HG03439 (cell line): ENCODE measurements at regions not wholly inside any gene's neighbourhood (a gene's known extent, or its start where the extent isn't known, plus 50 kb on each side); places are given as distances from the start of the nearest gene placed in this dataset.
"Not testable (repeated sequence)": the region's sequence is repeated elsewhere in the genome, so short reads cannot be mapped to it uniquely, and the experiment has no call there.

ENCODE experiments used
- ATAC-seq: cut with Tn5 transposase; IDR thresholded peaks from one replicate; pipeline ENCODE4 v1.9.1; 2021; ENCODE audit warnings: mild to moderate bottlenecking, moderate library complexity; ENCODE audit not compliant: unreplicated experiment

DNA sequence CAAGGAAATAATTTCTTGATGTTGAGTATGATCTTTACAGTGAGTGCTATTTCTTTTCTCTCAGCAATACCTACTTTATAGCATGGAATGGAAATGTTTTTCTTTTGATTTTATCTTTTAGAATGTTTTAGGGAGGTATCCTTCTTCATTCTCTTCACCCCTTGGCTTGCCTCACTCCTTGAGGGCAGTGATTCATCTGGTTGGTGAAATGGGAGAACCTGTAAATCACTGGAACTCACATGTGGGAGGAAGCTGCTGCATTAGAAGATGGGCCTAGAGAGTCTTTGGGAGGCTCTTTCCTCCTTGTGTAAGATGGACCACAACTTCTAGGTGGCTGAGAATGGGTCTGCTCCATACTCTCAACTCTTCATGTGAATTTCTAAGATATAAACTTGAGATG is 244.8 kb upstream of the SYNCRIP start:
- no peak for ATAC-seq

DNA sequence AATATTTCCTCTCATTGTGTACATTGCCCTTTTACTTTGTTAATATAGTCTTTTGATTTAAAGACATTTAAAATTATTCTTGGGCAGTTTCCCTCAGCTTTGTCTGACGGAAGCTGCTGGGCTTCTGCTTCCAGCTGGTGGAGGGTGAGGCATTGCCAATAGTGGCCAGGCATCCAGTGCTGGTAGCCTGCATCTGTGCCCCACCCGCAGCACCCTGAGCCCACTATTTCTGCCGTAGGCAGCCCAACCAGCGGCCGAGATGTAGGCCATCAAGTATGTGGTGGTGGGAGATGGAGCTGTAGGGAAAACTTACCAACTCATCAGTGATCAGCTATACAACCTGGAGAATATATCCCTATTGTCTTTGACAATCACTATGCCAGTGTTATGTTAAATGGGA is 226.0 kb upstream of the SYNCRIP start:
- no peak for ATAC-seq

DNA sequence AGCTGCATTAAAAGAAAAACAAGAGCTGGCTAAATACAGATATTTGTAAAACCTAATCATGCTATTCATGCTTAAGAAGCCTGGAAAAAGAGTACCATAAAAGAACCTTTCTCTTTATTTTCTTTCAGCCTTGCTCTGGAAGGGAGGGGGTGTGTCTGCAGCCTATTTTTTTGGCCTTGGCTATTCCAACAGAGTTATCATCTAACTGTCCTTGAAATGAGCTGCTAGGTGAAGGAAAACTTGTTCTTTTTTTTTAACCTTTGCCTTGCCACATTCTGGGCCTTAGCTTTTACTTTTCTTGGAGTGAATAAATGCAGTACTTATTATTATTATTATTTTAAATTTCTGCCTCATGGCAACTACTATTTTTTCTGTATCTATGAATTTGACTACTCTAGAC is 224.9 kb upstream of the SYNCRIP start:
- no peak for ATAC-seq

DNA sequence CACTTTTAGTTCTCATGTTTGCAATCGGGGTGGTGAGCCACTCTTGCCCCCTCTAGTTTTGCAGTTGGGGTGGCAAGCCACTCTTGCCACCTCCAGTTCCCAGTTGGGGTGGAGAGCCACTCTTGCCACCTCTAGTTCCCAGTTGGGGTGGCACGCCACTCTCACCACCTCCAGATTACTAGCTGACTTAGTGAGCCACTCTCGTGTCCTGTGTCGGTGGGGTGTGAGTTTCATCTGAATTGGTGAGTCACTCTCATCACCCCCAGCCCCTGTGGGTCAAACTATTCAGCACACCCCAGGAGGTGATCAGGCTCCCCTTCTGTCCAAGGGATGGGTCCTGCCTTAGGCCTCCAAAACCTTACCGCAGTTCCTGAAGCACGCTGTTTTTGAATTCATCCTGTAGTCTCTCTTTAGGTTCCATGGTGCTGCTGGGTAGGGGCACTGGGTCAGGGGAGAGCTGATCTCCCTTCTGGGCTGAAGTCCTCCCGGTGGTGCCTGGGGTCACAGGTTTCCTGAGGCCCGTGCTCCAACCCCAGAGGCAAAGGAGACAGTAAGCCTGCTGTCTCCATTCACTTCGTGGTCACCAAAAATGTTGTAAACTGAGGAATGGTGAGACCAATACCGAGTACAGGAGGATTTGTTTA is 224.2 kb upstream of the SYNCRIP start:
- ATAC-seq: no peak

DNA sequence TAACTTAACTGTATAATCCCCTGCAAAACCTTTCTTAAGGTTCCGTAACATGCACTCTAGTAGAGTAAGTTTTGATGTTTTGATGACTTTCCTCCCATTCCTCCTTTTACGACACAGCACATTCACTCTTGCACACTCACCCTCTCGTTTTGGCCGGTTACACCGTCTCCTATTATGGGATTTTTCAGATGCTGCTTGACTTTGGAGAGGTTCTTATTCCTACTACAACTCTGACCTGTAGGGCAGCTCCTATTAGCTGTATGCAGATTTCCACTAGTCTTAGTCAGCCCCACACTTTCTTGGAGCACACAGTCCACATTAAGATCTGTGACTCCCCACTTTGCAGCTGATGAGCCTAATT is 223.7 kb upstream of the SYNCRIP start:
- no peak for ATAC-seq

DNA sequence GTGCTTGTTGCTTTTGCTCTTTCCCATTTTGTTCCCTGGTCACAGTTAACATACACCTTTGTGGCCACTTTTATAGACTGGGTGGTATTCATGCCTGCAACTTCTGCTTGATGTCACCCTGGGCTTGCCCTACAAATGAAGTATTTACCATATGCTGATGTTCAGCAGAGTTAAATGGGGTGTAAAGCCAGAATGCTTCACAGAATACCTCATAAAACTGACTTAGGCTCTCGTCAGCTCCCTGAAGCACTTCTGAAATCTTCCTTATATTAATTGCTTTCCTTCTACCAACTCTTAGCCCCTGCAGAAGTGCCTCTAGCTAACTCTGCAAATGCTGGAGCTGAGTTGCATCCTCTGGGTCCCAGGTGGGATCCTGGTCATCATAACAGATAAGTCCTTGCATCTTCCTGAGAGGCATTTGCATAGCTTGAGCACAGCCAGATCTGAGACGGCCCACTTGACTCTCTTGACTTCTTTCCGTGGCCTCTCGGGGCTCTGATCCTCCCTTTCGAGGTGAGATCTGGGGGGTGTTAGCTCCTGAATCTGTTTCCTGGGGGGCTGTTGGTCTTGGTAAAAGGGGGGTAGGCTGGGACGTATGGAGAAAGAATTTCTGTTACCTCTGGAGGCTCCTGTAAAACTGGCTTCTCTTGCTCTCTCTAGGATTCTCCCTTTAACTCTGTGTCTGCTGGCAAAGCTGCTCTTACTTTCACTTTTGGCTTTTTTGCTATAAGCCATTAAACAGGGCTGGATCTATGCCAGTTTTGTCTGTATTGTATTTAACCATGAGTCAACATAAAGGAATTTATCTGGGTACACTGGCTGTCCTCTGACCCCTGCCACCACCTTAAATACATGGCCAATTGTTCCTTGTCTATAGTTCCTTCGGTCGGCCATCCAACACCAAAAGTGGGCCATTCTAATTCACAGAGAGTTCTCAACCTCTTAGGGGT is 223.0 kb upstream of the SYNCRIP start:
- no peak for ATAC-seq

DNA sequence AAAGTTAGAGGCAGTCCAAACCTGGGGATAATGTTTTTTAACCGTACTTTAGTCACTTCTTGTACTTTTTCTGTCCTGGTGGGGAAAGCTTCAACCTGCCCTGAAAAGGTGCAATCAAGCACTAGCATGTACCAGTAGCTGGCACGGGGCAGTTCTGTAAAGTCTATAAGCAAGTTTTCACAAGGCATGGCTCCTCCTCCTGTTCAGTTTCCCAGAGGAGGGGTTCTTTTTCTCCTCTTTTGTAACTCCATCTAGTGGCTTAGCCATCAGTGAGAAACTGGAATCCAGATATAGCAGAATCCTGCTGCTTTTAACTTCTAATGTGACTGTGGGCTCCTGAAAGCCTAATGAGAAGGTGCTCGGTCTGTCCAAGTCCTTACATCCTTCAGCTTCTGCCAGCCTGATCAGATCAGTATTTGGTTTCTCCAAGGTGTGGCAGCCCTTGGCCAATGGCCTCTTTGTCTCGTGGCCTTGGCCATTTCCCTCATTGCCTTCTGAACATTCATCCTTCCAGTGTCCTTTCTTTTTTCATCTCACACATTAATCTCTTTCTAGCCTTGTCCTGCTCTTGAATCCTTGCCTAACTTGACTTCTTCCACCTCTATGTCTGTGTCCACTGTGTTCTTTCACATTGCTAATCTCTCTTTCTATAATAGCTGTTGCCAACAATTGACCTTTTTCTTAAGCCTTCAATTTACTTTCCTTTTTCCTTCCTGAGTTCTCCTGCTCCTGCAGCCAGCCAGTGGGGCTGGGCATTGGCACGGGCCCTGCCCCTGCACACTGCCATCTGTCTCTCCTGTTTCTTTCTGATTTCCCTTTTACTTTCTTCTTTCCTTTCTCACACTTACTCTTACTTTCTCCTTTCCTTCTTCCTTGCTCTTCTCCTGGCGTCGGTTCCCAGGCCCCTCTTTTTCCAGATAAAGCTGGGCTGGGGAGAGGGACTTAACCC is 222.0 kb upstream of the SYNCRIP start:
- ATAC-seq: no peak

DNA sequence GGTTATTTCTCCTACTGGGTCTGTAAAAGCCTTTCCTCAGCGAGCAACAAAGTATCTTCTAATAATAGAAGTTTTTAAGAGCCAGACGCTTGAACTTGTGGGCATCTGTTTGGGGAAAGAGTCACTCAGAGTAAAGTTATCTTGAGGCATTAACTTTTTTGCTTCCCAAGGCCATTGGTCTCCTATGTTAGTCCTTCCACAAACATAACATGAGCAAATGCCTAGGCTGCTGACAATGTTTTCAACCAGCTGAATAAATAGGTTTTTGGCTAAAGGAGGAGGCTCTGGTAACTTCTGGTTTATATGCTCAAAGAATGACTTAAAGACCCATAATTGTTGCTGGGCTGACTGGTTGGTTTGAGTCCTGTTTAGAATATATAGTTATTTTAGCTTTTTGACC is 213.5 kb upstream of the SYNCRIP start:
- no peak for ATAC-seq

DNA sequence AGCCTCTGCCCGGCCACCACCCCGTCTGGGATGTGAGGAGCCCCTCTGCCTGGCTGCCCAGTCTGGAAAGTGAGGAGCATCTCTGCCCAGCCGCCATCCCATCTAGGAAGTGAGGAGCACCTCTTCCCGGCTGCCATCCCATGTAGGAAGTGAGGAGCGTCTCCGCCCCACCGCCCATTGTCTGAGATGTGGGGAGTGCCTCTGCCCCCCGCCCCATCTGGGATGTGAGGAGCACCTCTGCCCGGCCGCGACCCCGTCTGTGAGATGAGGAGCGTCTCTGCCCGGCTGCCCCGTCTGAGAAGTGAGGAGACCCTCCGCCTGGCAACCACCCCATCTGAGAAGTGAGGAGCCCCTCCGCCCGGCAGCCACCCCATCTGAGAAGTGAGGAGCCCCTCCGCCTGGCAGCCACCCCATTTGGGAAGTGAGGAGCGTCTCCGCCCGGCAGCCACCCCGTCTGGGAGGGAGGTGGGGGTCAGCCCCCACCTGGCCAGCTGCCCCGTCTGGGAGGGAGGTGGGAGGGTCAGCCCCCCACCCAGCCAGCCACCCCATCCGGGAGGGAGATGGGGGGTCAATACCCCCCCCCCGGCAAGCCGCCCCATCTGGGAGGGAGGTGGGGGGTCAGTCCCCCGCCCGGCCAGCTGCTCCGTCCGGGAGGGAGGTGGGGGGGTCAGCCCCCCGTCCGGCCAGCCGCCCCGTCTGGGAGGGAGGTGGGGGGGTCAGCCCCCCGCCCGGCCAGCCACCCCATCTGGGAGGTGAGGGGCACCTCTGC is 195.8 kb upstream of the SYNCRIP start:
- not testable (repeated sequence) for ATAC-seq

DNA sequence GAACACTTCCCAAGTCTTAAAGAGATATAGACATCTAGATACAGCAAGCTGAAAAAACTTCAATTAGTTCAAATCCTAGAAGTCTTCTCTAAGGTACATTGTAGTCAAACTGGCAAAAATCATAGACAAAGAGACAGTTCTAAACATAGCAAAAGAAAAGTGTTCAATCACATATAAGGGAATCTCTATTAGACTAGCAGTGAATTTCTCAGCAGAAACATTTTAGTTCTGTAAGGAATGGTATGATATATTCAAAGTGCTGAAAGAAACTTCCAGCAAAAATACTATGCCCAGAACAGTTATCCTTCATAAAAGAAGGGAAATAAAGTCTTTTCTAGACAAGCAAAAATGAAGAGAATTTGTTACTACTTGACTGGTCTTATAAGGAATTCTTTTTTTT is 186.3 kb upstream of the SYNCRIP start:
- no peak for ATAC-seq

DNA sequence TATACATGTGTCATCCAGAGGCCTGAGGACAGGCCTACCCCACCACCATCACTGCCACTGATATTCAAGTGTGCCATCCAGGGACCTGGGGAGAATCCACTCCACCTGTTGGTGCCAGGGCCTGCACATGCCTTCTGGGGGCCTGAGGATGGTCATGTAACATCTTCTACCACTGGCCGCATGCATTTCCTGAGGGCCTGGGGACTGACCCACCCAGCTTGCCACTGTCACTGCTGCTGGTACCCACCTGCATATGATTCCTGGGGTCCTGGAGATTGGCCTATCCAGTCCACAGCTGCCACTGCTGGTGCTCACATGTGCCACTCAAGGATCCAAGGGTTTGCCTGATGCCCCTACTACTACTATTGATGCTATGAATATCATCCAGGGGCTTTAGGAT is 184.3 kb upstream of the SYNCRIP start:
- no peak for ATAC-seq

DNA sequence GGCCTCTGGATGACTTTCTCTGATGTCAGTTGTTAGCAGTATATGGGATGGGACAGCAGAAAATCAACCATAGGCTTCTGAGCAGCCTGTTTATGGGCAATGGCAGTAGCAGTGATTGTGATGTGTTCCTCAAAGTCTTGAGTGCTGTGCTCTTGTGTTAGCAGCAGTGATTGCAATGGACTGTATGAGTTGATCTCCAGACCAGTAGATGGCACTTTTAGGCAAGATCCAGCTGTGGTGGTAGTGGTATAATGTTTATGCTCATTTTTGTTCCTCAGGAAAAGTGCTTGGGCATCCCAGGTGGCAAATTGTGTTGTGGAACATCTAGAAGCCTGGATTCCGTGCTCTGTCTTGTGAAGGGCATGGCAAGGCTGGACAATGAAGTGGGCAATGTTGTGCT is 181.6 kb upstream of the SYNCRIP start:
- ATAC-seq: no peak

DNA sequence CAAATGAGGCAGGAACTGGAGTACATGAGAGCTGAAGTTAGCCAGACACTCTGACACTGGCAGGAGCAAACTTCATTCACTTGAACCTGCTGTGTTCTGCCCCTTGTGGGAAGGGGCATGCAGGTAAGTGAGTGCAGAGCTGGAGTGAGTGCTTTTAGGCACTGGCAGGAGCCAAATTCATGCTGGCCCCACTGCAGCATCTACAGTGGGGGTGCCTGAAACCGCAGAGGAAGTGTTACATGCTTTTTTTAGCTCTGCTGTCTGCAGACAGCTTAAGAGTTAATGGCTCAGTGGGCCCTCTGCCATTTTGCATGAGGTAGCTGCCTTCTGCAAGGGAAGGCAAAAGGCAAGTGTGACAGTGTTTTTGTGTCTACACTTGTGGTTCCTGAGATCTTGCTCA is 167.9 kb upstream of the SYNCRIP start:
- ATAC-seq: no peak

DNA sequence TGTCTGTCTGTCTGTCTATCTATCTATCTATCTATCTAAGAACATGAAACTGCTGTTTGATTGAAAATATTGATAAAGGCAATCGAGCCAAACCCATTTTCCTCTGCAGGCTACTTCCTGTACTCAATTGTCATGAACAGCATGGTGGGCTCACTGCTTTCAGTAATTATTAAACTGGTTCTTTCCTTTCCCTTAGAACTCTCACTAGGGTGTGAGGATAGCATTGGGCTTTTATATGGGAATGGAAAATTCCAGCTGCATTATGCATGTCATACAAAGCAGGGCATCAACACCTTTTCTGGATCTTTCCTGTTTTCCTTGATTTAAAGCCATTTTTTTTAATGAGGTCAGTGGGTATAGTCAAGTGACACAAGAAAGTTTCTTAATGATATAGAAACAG is 161.0 kb upstream of the SYNCRIP start:
- no peak for ATAC-seq

DNA sequence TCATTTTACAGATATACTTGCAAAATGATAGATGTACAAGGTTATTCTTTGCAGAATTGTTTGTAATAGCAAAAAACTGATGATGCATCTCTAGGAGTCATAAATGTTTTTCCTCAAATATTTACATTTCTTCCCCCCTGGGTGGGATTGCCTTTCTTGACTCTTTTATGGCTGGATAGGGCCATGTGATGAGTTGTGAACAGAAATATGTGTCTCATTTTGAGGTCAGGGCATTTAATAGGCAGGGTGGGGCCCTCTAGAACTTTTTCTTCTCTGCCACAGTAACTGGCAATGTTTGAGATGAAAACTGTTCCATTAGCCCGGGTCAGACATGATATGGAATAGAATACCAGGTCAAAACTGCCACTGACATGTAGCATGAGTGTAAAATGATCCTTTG is 159.5 kb upstream of the SYNCRIP start:
- ATAC-seq: no peak

DNA sequence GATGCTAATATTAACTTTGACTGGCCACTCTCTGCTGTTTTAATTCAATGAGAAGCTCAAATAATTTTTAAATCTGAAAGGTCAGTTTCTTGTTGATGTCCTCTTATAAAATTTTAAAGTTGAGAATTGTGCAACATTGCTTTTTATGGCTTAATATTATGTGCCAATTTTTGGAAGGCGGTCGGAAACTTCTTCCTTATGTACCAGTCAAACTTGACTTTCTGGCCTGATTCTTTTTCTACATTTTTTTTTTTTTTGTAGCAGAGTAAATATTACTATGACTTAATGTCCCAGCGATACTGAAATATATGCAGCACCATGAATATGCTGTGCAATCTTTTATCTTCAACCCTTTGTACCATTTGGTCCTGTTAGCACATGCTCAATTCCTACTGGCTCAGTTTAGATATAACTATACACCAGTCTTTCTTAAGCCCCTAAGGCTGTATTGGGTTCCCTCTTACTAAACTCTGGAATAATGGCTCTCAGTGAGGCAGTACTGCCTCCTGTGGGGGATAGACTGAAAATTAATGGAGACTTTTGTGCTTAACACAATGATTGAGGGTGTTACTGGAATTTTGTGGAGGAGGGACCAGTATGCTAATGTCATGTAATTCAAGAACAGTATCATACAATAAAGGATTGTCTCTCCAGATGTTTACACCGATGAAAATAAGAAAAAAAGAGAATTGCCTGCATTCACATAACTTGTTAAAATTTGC is 156.4 kb upstream of the SYNCRIP start:
- no peak for ATAC-seq

DNA sequence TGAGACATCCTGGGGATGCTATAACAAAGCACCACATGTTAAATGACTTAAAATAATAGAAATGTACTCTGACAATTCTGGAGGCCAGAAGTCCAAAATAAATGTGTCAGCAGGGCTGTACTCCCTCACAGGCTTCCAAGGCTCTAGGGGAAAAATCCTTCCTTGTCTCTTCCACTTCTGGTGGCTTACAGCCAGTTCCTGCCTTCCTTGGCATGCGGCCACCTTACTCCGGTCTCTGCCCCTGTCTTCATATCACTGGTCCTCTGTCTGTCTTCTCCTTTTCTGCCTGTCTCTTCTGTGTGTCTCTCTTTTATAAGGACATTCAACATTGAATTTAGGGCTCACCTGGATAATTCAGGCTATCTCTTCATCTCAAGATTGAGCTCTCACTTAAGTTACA is 155.3 kb upstream of the SYNCRIP start:
- ATAC-seq: no peak

DNA sequence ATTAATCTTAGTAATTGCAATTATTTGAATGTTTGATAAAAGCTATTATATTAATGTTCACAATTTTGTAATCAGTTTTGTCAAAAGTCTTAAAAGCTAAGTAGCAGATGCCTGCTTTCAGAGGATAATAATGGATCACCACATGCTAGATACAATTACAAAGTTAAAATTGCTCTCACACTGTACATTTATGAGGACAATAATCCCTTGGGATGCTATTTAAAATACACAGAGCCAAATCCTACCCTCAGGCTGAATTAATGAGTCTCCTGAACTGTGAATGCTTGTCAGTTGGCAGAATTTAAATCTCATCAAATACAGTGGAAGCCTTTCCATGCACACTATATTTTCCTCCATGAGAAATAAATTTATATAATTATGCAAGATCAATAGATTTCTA is 153.3 kb upstream of the SYNCRIP start:
- ATAC-seq: no peak

DNA sequence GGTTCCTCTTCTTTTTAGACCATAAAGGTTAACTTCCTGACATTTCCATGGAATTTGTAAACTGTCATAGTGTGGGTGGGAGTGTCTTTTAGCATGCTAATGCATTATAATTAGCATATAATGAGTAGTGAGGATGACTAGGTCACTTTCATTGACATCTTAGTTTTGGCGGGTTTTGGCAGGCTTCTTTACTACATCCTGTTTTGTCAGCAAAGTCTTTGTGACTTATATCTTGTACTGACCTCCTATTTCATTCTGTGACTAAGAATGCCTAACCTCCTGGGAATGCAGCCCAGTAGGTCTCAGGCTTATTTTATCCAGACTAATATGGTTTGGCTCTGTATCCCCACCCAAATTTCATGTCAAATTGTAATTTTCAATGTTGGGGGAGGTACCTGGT is 149.6 kb upstream of the SYNCRIP start:
- ATAC-seq: no peak

DNA sequence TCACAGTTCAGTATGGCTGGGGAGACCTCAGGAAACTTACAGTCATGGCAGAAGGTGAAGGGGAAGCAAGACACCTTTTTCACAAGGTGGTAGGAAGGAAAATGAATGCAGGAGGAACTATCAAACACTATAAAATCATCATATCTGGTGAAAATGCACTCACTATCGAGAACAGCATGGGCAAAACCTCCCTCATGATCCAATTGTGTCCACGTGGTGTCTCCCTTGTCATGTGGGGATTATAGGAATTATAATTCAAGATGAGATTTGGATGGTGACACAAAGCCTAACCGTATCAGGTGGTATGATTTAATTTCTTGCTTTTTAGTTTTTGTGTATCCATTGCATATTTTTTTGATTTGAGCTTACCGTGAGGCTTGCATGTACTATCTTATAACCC is 133.2 kb upstream of the SYNCRIP start:
- no peak for ATAC-seq
